Esophagus muscularis mucosa (tissue), 4 donors: ENCODE measurements at regions not wholly inside any gene's neighbourhood (a gene's known extent, or its start where the extent isn't known, plus 50 kb on each side); places are given as distances from the start of the nearest gene placed in this dataset.

Experiments used
- DNase-seq: peaks from one replicate; pipeline ENCODE4 v3.0.0-alpha.2; 2017; ENCODE audit errors: extremely low spot score
- H3K27ac ChIP-seq, 4 donors: fragments of 200-600 bp; sonication (generic); replicated peaks in 1 of 4; 1 replicate in 3 of 4; 2 replicates in 1 of 4; pipeline ENCODE4 v1.5.1; 2016 to 2019; ENCODE audit warnings: mild to moderate bottlenecking in 1 of 4
- H3K27me3 ChIP-seq, 4 donors: fragments of 200-600 bp; sonication (generic); one replicate each; pipeline versions ENCODE4 v1.5.1 to v1.6.0; 2016 to 2019
- H3K36me3 ChIP-seq, 4 donors: fragments of 200-600 bp; sonication (generic); one replicate each; pipeline ENCODE4 v1.5.1; 2016 to 2019
- H3K4me1 ChIP-seq, 4 donors: fragments of 200-600 bp; sonication (generic); one replicate each; pipeline ENCODE4 v1.5.1; 2016 to 2019
- H3K4me3 ChIP-seq, 4 donors: fragments of 200-600 bp; sonication (generic); 1 replicate in 2 of 4; 2 replicates in 2 of 4; pipeline ENCODE4 v1.5.1; 2016 to 2019; ENCODE audit warnings: mild to moderate bottlenecking in 4 of 4, moderate library complexity in 1 of 4
- H3K9me3 ChIP-seq, 4 donors: fragments of 200-600 bp; sonication (generic); 1 replicate in 3 of 4; 2 replicates in 1 of 4; pipeline ENCODE4 v1.5.1; 2016 to 2019
- EP300 ChIP-seq: sonication (generic); formaldehyde crosslinking; IDR thresholded peaks from one replicate; pipeline ENCODE4 v1.6.1; 2017; ENCODE audit warnings: antibody characterized with exemption
- POLR2A ChIP-seq: fragments of 450-650 bp; IDR thresholded peaks from one replicate; pipeline ENCODE4 v1.6.1; 2017; ENCODE audit warnings: antibody characterized with exemption, moderate library complexity, mild to moderate bottlenecking, low read depth
- POLR2AphosphoS5 ChIP-seq, 2 donors: sonication (generic); formaldehyde crosslinking; IDR thresholded peaks; one replicate each; pipeline ENCODE4 v1.6.1; 2017; ENCODE audit warnings: antibody characterized with exemption in 2 of 2
- WGBS: methylation state at CpG from one replicate; pipeline ENCODE4 v1.1.5; 2018; 5-methylcytosine and 5-hydroxymethylcytosine counted together
- intact Hi-C: fragments of 100-400 bp; cut with DNase I; formaldehyde crosslinking; loops from one replicate; pipeline ENCODE4 v1.15.1; 2023
- TF ChIP-seq, protein P1 (sequence below), 3 experiments: fragments of 200-600 bp in 2 of 3; fragments of 450-650 bp in 1 of 3; sonication (generic) in 2 of 3; IDR thresholded peaks; one replicate each; pipeline ENCODE4 v1.5.1; 2017 to 2019; ENCODE audit warnings: antibody characterized with exemption in 3 of 3, mild to moderate bottlenecking in 2 of 3, moderate library complexity in 1 of 3

DNA sequence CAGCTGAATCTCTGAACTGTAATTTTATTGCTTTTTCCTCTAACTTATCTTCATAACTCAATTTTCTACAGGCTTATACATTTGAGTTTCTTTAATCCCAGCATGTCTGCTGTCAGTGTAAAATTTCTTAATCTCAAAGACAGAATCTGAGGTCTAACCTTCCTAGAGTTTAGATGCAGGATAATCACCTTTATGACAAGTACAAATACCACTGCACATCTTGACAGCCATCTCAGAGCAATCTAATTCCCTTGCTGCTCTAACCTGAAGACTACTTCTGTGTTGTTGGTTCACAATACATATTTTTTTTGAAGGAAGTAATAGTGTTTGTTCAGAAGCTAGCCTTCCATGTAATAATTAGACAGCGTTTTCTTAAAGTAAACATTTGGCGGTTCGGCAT lies 424.2 kb upstream of the ZWINT start:
- intact Hi-C loops, result no loop called here
- TF ChIP-seq POLR2A (no peak), EP300 (no peak), POLR2AphosphoS5 (IDR thresholded peaks at IDR 0.05) (no peak)
- TF ChIP-seq, protein P1, sequence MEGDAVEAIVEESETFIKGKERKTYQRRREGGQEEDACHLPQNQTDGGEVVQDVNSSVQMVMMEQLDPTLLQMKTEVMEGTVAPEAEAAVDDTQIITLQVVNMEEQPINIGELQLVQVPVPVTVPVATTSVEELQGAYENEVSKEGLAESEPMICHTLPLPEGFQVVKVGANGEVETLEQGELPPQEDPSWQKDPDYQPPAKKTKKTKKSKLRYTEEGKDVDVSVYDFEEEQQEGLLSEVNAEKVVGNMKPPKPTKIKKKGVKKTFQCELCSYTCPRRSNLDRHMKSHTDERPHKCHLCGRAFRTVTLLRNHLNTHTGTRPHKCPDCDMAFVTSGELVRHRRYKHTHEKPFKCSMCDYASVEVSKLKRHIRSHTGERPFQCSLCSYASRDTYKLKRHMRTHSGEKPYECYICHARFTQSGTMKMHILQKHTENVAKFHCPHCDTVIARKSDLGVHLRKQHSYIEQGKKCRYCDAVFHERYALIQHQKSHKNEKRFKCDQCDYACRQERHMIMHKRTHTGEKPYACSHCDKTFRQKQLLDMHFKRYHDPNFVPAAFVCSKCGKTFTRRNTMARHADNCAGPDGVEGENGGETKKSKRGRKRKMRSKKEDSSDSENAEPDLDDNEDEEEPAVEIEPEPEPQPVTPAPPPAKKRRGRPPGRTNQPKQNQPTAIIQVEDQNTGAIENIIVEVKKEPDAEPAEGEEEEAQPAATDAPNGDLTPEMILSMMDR (IDR thresholded peaks at IDR 0.05), result no peak
- Histone ChIP-seq H3K4me3 (no peak overlapping the region), H3K4me1 (no peaks in the 10 kb centered on the region), H3K9me3 (no peaks in the 10 kb centered on the region), H3K27ac (no peak overlapping the region), H3K27me3 (no peaks in the 10 kb centered on the region), H3K36me3 (no peaks in the 10 kb centered on the region)
- 54% methylated on average over 3 of the region's 3 CpGs for WGBS
- no peak for DNase-seq

DNA sequence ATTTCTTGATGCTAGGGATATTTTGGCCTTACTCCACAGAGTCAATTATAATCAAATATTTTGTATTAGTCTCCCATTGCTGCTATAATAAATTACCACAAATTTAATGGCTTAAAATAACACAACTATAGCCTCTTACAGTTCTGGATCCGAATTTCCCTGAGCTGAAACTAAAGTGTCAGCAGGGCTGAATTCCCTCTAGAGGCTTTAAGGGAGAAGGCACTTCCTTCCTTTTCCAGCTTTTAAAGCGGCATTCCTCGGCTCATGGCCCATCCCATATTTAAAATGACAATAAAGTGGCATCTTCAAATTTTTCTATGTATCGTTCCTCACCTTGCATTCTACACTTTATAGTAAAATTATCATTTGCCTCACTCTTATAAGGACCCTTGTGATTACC lies 421.4 kb upstream of the ZWINT start:
- no peaks in the 10 kb centered on the region for H3K36me3 ChIP-seq
- no peak overlapping the region for H3K4me3 ChIP-seq
- WGBS, result 51% methylated on average over 4 of the region's 4 CpGs
- no peak overlapping the region for H3K27ac ChIP-seq
- H3K4me1 ChIP-seq, result no peaks in the 10 kb centered on the region
- H3K27me3 ChIP-seq, result no peaks in the 10 kb centered on the region
- intact Hi-C loops, result no loop called here
- TF ChIP-seq POLR2AphosphoS5 (IDR thresholded peaks at IDR 0.05) (no peak), EP300 (no peak), POLR2A (no peak)
- TF ChIP-seq, protein P1 (IDR thresholded peaks at IDR 0.05), result no peak
- DNase-seq, result no peak
- H3K9me3 ChIP-seq, result no peaks in the 10 kb centered on the region

DNA sequence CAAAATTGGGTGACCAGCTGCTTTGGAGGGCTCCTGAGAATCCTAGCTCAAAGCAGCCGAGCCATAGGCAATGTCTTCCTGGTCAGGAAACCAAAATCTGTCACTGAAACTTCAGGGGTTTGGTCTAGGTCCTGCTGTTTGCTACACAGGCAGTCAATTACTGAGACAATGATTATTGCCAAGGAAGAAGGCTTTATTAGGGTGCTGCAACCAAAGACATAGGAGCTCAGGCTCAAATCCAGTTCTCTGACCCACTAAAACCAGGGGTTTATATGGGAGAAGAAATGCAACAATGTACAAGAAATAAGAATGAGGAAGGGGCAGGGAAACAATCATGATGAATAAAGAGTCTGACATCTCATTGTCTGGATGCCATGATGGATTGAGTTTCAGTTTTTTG lies 410.3 kb upstream of the ZWINT start:
- no peak overlapping the region for H3K4me3 ChIP-seq
- H3K27me3 ChIP-seq, result no peaks in the 10 kb centered on the region
- no peaks in the 10 kb centered on the region for H3K4me1 ChIP-seq
- intact Hi-C loops, result no loop called here
- DNase-seq, result no peak
- 67% methylated on average over 1 of the region's 1 CpG for WGBS
- H3K36me3 ChIP-seq, result no peaks in the 10 kb centered on the region
- TF ChIP-seq, protein P1 (IDR thresholded peaks at IDR 0.05), result no peak
- TF ChIP-seq EP300, result no peak
- TF ChIP-seq POLR2A, result no peak
- no peak for TF ChIP-seq POLR2AphosphoS5 (IDR thresholded peaks at IDR 0.05)
- H3K9me3 ChIP-seq, result peaks cover 0 to 8% (median 3%) of the 10 kb centered on the region in 4 donors
- H3K27ac ChIP-seq, result no peak overlapping the region

DNA sequence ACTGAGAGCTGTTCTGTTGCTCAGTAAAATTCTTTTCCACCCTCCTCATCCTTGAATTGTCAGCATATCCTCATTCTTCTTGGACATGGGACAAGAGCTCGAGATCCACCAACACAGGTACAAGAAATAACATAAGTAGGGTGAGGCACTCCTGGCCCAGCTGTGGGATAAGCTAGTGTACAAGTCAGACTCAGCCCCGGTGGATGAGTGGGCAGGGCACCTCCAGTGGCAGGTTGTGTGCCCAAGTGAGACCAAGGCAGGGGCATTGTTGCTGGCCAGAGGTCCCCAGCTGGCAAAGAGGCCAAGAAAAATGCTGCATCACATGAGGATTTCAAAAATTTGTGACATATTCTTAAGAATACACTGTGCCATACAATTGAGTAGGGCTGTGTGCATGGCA lies 402.0 kb upstream of the ZWINT start:
- DNase-seq, result no peak
- H3K36me3 ChIP-seq, result no peaks in the 10 kb centered on the region
- H3K4me1 ChIP-seq, result no peaks in the 10 kb centered on the region
- no peak for TF ChIP-seq EP300
- no peak for TF ChIP-seq POLR2AphosphoS5 (IDR thresholded peaks at IDR 0.05)
- TF ChIP-seq, protein P1 (IDR thresholded peaks at IDR 0.05), result no peak
- no peak for TF ChIP-seq POLR2A
- H3K9me3 ChIP-seq, result no peaks in the 10 kb centered on the region
- no peaks in the 10 kb centered on the region for H3K27me3 ChIP-seq
- WGBS, result 72% methylated on average over 2 of the region's 2 CpGs
- intact Hi-C loops, result no loop called here
- no peak overlapping the region for H3K4me3 ChIP-seq
- no peak overlapping the region for H3K27ac ChIP-seq

DNA sequence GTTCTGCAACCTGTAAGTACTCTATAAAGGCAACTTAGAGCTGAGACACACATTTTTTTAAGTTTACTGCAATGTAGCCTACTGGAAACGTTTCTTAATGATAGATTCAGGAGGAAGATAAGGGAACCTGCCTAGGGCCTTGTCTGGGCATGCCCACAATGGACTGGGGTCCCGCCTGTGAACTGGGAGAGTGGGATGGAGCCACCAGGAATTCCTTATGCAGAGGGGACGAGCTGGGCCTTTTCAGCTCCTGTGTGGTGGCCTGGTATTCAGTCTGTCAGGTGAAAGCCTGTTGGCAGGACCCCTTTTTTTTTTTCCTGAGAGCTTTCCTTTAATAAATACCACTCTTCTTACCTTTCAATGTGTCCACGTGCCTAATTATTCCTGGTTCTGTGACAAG lies 384.4 kb upstream of the ZWINT start:
- DNase-seq, result no peak
- TF ChIP-seq, protein P1 (IDR thresholded peaks at IDR 0.05), result no peak
- TF ChIP-seq POLR2A (no peak), EP300 (no peak), POLR2AphosphoS5 (IDR thresholded peaks at IDR 0.05) (no peak)
- H3K36me3 ChIP-seq, result no peaks in the 10 kb centered on the region
- H3K4me1 ChIP-seq, result no peaks in the 10 kb centered on the region
- H3K9me3 ChIP-seq, result no peaks in the 10 kb centered on the region
- intact Hi-C loops, result no loop called here
- H3K4me3 ChIP-seq, result no peak overlapping the region
- H3K27me3 ChIP-seq, result no peaks in the 10 kb centered on the region
- H3K27ac ChIP-seq, result no peak overlapping the region
- 64% methylated on average over 4 of the region's 4 CpGs for WGBS
